Erythroblast (primary cell): ENCODE measurements at regions not wholly inside any gene's neighbourhood (a gene's known extent, or its start where the extent isn't known, plus 50 kb on each side); places are given as distances from the start of the nearest gene placed in this dataset.

ENCODE experiments used
- GATA1 ChIP-seq: IDR thresholded peaks from 2 replicates; pipeline ENCODE4 v1.6.1; 2011; ENCODE audit warnings: low read depth, mild to moderate bottlenecking, control low read depth, low read length, moderate library complexity
- POLR2A ChIP-seq: IDR thresholded peaks from 2 replicates; pipeline ENCODE4 v1.6.1; 2011; ENCODE audit warnings: mild to moderate bottlenecking, low read length

GRCh38 chr3:148360051-148360450 lies 337.7 kb upstream of the AGTR1 start:
- TF ChIP-seq POLR2A (no peak), GATA1 (no peak)
